ENCODE measurements at regions not wholly inside any gene's neighbourhood (a gene's known extent, or its start where the extent isn't known, plus 50 kb on each side); places are given as distances from the start of the nearest gene placed in this dataset.
A peak's percentile ranks its signal among the peaks of the same experiment; 100 is the strongest.

- no peaks in the 10 kb centered on the region for H3K9me3 ChIP-seq
- H3K4me1 ChIP-seq: peaks cover 3 to 23% (median 8%) of the 10 kb centered on the region in 4 donors
- no peaks in the 10 kb centered on the region for H3K27me3 ChIP-seq
- no peak for DNase-seq
- intact Hi-C loops (cut with DNase I; ENCODE audit: low total_unique reads): loop anchor here (10.0 kb wide), 1 partner anchor 740 kb away; no protein-coding TSS in a partner anchor
- H3K36me3 ChIP-seq: no peaks in the 10 kb centered on the region
- no peak overlapping the region for H3K4me3 ChIP-seq
- no peak overlapping the region for H3K27ac ChIP-seq
- TF ChIP-seq CTCF (IDR thresholded peaks at IDR 0.05): no peak
Measured at GRCh38 chr4:52244848-52245247, 193.7 kb downstream of the SPATA18 start.

GRCh38 chr4:52246827-52247226 lies 195.7 kb downstream of the SPATA18 start:
- no peak overlapping the region for H3K27ac ChIP-seq
- no peaks in the 10 kb centered on the region for H3K36me3 ChIP-seq
- no peaks in the 10 kb centered on the region for H3K9me3 ChIP-seq
- no peaks in the 10 kb centered on the region for H3K27me3 ChIP-seq
- no peak overlapping the region for H3K4me3 ChIP-seq
- H3K4me1 ChIP-seq: peaks cover 6 to 31% (median 11%) of the 10 kb centered on the region in 4 donors
- intact Hi-C loops (cut with DNase I; ENCODE audit: low total_unique reads): loop anchor here (10.0 kb wide), 1 partner anchor 738 kb away; no protein-coding TSS in a partner anchor
- DNase-seq: no peak
- TF ChIP-seq CTCF (IDR thresholded peaks at IDR 0.05): no peak

- no peak for TF ChIP-seq CTCF (IDR thresholded peaks at IDR 0.05)
- no peak overlapping the region for H3K4me3 ChIP-seq
- H3K27me3 ChIP-seq: no peaks in the 10 kb centered on the region
- H3K36me3 ChIP-seq: no peaks in the 10 kb centered on the region
- no peak for DNase-seq
- no peak overlapping the region for H3K27ac ChIP-seq
- intact Hi-C loops (cut with DNase I; ENCODE audit: low total_unique reads): loop anchor here (10.0 kb wide), 1 partner anchor 737 kb away; no protein-coding TSS in a partner anchor
- H3K9me3 ChIP-seq: no peaks in the 10 kb centered on the region
- peaks cover 6 to 31% (median 11%) of the 10 kb centered on the region in 4 donors for H3K4me1 ChIP-seq
Measured at GRCh38 chr4:52247941-52248340, 196.8 kb downstream of the SPATA18 start.

GRCh38 chr4:52248820-52249219 lies 197.7 kb downstream of the SPATA18 start:
- intact Hi-C loops (cut with DNase I; ENCODE audit: low total_unique reads): loop anchor here (10.0 kb wide), 1 partner anchor 736 kb away; no protein-coding TSS in a partner anchor
- DNase-seq: no peak
- H3K27me3 ChIP-seq: no peaks in the 10 kb centered on the region
- no peak overlapping the region for H3K27ac ChIP-seq
- peaks cover 6 to 31% (median 11%) of the 10 kb centered on the region in 4 donors for H3K4me1 ChIP-seq
- no peak overlapping the region for H3K4me3 ChIP-seq
- no peak for TF ChIP-seq CTCF (IDR thresholded peaks at IDR 0.05)
- H3K36me3 ChIP-seq: no peaks in the 10 kb centered on the region
- H3K9me3 ChIP-seq: no peaks in the 10 kb centered on the region

GRCh38 chr4:52249581-52249980 lies 198.5 kb downstream of the SPATA18 start:
- intact Hi-C loops (cut with DNase I; ENCODE audit: low total_unique reads): loop anchor here (10.0 kb wide), 1 partner anchor 735 kb away; no protein-coding TSS in a partner anchor
- Histone ChIP-seq H3K27me3 (no peaks in the 10 kb centered on the region), H3K9me3 (no peaks in the 10 kb centered on the region), H3K4me3 (no peak overlapping the region), H3K4me1 (peaks cover 6 to 29% (median 11%) of the 10 kb centered on the region in 4 donors), H3K36me3 (no peaks in the 10 kb centered on the region), H3K27ac (no peak overlapping the region)
- TF ChIP-seq CTCF (IDR thresholded peaks at IDR 0.05): no peak
- no peak for DNase-seq

- H3K9me3 ChIP-seq: no peaks in the 10 kb centered on the region
- TF ChIP-seq CTCF (IDR thresholded peaks at IDR 0.05): no peak
- intact Hi-C loops (cut with DNase I; ENCODE audit: low total_unique reads): no loop called here
- no peak overlapping the region for H3K27ac ChIP-seq
- no peaks in the 10 kb centered on the region for H3K36me3 ChIP-seq
- H3K4me3 ChIP-seq: no peak overlapping the region
- no peaks in the 10 kb centered on the region for H3K27me3 ChIP-seq
- H3K4me1 ChIP-seq: peaks cover 6 to 26% (median 11%) of the 10 kb centered on the region in 4 donors
- DNase-seq: peak; percentile 76 to 82
Measured at GRCh38 chr4:52250154-52250553, 199.1 kb downstream of the SPATA18 start.
